ENCODE measurements at regions not wholly inside any gene's neighbourhood (a gene's known extent, or its start where the extent isn't known, plus 50 kb on each side); places are given as distances from the start of the nearest gene placed in this dataset.

GRCh38 chr13:82878536-82878935 is 1003.7 kb downstream of the SLITRK1 start:
- Histone ChIP-seq H3K4me3 (no peak overlapping the region), H3K36me3 (ENCODE audit: low read depth) (no peaks in the 10 kb centered on the region), H3K4me1 (ENCODE audit: low read depth) (no peaks in the 10 kb centered on the region), H3K9me3 (peaks cover 46% of the 10 kb centered on the region)
- no peak for TF ChIP-seq CTCF (IDR thresholded peaks at IDR 0.05)
- intact Hi-C loops (cut with DNase I, micrococcal nuclease): no loop called here
- ATAC-seq: no peak
- no peak for DNase-seq

GRCh38 chr13:82867284-82867683 is 1015.0 kb downstream of the SLITRK1 start:
- no peak for DNase-seq
- ATAC-seq: no peak
- no peak for TF ChIP-seq CTCF (IDR thresholded peaks at IDR 0.05)
- intact Hi-C loops (cut with DNase I, micrococcal nuclease): no loop called here
- Histone ChIP-seq H3K9me3 (peaks cover 26% of the 10 kb centered on the region), H3K4me3 (no peak overlapping the region), H3K36me3 (ENCODE audit: low read depth) (no peaks in the 10 kb centered on the region), H3K4me1 (ENCODE audit: low read depth) (no peaks in the 10 kb centered on the region)

- no peak for TF ChIP-seq CTCF (IDR thresholded peaks at IDR 0.05)
- DNase-seq: no peak
- Histone ChIP-seq H3K9me3 (peaks cover 14% of the 10 kb centered on the region), H3K4me1 (ENCODE audit: low read depth) (no peaks in the 10 kb centered on the region), H3K36me3 (ENCODE audit: low read depth) (no peaks in the 10 kb centered on the region), H3K4me3 (no peak overlapping the region)
- ATAC-seq: no peak
- intact Hi-C loops (cut with DNase I, micrococcal nuclease): no loop called here
Measured at GRCh38 chr13:82850644-82851043, 1031.6 kb downstream of the SLITRK1 start.

- H3K4me3 ChIP-seq: no peak overlapping the region
- no peaks in the 10 kb centered on the region for H3K4me1 ChIP-seq (ENCODE audit: low read depth)
- TF ChIP-seq CTCF (IDR thresholded peaks at IDR 0.05): no peak
- peaks cover 19% of the 10 kb centered on the region for H3K9me3 ChIP-seq
- no peaks in the 10 kb centered on the region for H3K36me3 ChIP-seq (ENCODE audit: low read depth)
- intact Hi-C loops (cut with DNase I, micrococcal nuclease): no loop called here
- ATAC-seq (no peak), DNase-seq (no peak)
Measured at GRCh38 chr13:82848766-82849165, 1033.5 kb downstream of the SLITRK1 start.

GRCh38 chr13:82847595-82847994 is 1034.7 kb downstream of the SLITRK1 start:
- peaks cover 22% of the 10 kb centered on the region for H3K9me3 ChIP-seq
- no peak for ATAC-seq
- H3K4me3 ChIP-seq: no peak overlapping the region
- DNase-seq: no peak
- intact Hi-C loops (cut with DNase I, micrococcal nuclease): no loop called here
- TF ChIP-seq CTCF (IDR thresholded peaks at IDR 0.05): no peak
- H3K4me1 ChIP-seq (ENCODE audit: low read depth): no peaks in the 10 kb centered on the region
- H3K36me3 ChIP-seq (ENCODE audit: low read depth): no peaks in the 10 kb centered on the region

GRCh38 chr13:82833923-82834322 is 1048.4 kb downstream of the SLITRK1 start:
- TF ChIP-seq CTCF (IDR thresholded peaks at IDR 0.05): no peak
- DNase-seq (no peak), ATAC-seq (no peak)
- H3K36me3 ChIP-seq (ENCODE audit: low read depth): no peaks in the 10 kb centered on the region
- H3K9me3 ChIP-seq: peaks cover 34% of the 10 kb centered on the region
- intact Hi-C loops (cut with DNase I, micrococcal nuclease): no loop called here
- no peaks in the 10 kb centered on the region for H3K4me1 ChIP-seq (ENCODE audit: low read depth)
- H3K4me3 ChIP-seq: no peak overlapping the region

Data from mucosa of descending colon (tissue), 3 donors.